HCT116 (cell line): ENCODE measurements at regions not wholly inside any gene's neighbourhood (a gene's known extent, or its start where the extent isn't known, plus 50 kb on each side); places are given as distances from the start of the nearest gene placed in this dataset.

Experiments
- ATAC-seq: fragments of 200-7000 bp; cut with Tn5 transposase; 2 replicates; pipeline ENCODE4 v1.9.1; 2020; ENCODE audit warnings: mild to moderate bottlenecking, moderate library complexity
- BruUV-seq: library from RNA; stranded (reverse); fragments of 400-500 nt; replicated peaks from 2 replicates; lab custom pipeline; 2021; lab: Mats Ljungman, UMichigan
- CTCF ChIA-PET: fragments of 300-600 bp; sonication (Branson Sonifier 250); formaldehyde crosslinking; loops from one replicate; lab custom pipeline; 2021; ENCODE audit warnings: antibody characterized with exemption; lab: Charles Lee
- POLR2A ChIA-PET: fragments of 300-600, 350-600 bp; sonication (Branson Sonifier 250); formaldehyde crosslinking; loops from one replicate; lab custom pipeline; 2021; ENCODE audit warnings: antibody characterized with exemption; lab: Charles Lee
- RAD21 ChIA-PET, 2 experiments: fragments of 300-600 bp; sonication (Branson Sonifier 250); formaldehyde crosslinking; loops; one replicate each; lab custom pipeline; 2023; ENCODE audit warnings: low total read pairs in 2 of 2; ENCODE audit not compliant: uncharacterized antibody in 2 of 2, unreplicated experiment in 2 of 2, low non-redundant PET in 1 of 2; lab: Charles Lee
- DNase-seq: peaks from one replicate; pipeline ENCODE4 v3.0.0-alpha.2; 2010; ENCODE audit warnings: low read depth, low spot score
- H2AFZ ChIP-seq: fragments of 200-600 bp; shearing (Covaris generic), sonication (generic); 2 replicates; pipeline ENCODE4 v1.6.1; 2017; ENCODE audit warnings: low read depth, mixed run types, mixed read lengths, antibody characterized with exemption, low read length; ENCODE audit not compliant: poor library complexity, severe bottlenecking
- H3K27ac ChIP-seq: 2 replicates; pipeline ENCODE4 v1.5.1; 2012; ENCODE audit warnings: low read depth, low read length
- H3K27me3 ChIP-seq: fragments of 200-600 bp; sonication (generic); 2 replicates; pipeline ENCODE4 v1.6.1; 2016; ENCODE audit warnings: mixed run types, low read length, mixed read lengths; ENCODE audit not compliant: insufficient read depth
- H3K36me3 ChIP-seq, 2 experiments: fragments of 200-500 bp in 1 of 2; fragments of 200-600 bp in 1 of 2; sonication (Bioruptor generic) in 1 of 2; sonication (generic) in 1 of 2; 2 replicates each; pipeline versions ENCODE4 v1.5.1 to v1.6.1; 2014 to 2016; ENCODE audit warnings: low read length in 2 of 2, inconsistent platforms in 1 of 2, mixed read lengths in 1 of 2, mixed run types in 1 of 2; ENCODE audit not compliant: insufficient read depth in 2 of 2, control insufficient read depth in 1 of 2
- H3K4me1 ChIP-seq, 2 experiments: fragments of 200-600 bp in 1 of 2; sonication (generic) in 1 of 2; 2 replicates each; pipeline versions ENCODE4 v1.5.1 to v1.6.1; 2012 to 2017; ENCODE audit warnings: low read length in 2 of 2, inconsistent platforms in 1 of 2, mild to moderate bottlenecking in 1 of 2, mixed read lengths in 1 of 2, mixed run types in 1 of 2, moderate library complexity in 1 of 2; ENCODE audit not compliant: insufficient read depth in 2 of 2, control insufficient read depth in 1 of 2
- H3K4me2 ChIP-seq: fragments of 200-600 bp; sonication (generic); 2 replicates; pipeline ENCODE4 v1.6.1; 2017; ENCODE audit warnings: mixed run types, low read length, mixed read lengths
- H3K4me3 ChIP-seq, 2 experiments: fragments of 200-600 bp in 1 of 2; sonication (generic) in 1 of 2; replicated peaks in 1 of 2; 2 replicates each; pipeline ENCODE4 v1.5.1; 2011 to 2016; ENCODE audit warnings: low read length in 2 of 2, control low read depth in 1 of 2, low read depth in 1 of 2, mild to moderate bottlenecking in 1 of 2, mixed read lengths in 1 of 2, mixed run types in 1 of 2
- H3K79me2 ChIP-seq: fragments of 200-600 bp; sonication (generic); 2 replicates; pipeline ENCODE4 v1.6.1; 2017; ENCODE audit warnings: mild to moderate bottlenecking, mixed run types, low read length, moderate library complexity, mixed read lengths; ENCODE audit not compliant: insufficient read depth
- H3K9ac ChIP-seq: fragments of 200-600 bp; sonication (generic); 2 replicates; pipeline ENCODE4 v1.6.1; 2016; ENCODE audit warnings: low read length, mixed read lengths
- H3K9me2 ChIP-seq: fragments of 200-600 bp; sonication (generic), shearing (Covaris generic); 2 replicates; pipeline ENCODE4 v1.6.1; 2017; ENCODE audit warnings: mixed run types, mild to moderate bottlenecking, moderate library complexity; ENCODE audit not compliant: insufficient read depth
- H3K9me3 ChIP-seq, 2 experiments: fragments of 200-500 bp in 1 of 2; fragments of 200-600 bp in 1 of 2; sonication (Bioruptor generic) in 1 of 2; sonication (generic) in 1 of 2; 2 replicates each; pipeline ENCODE4 v1.6.1; 2014 to 2017; ENCODE audit warnings: low read length in 2 of 2, mixed read lengths in 2 of 2, inconsistent platforms in 1 of 2, low read depth in 1 of 2, mild to moderate bottlenecking in 1 of 2, mixed run types in 1 of 2, moderate library complexity in 1 of 2; ENCODE audit not compliant: control insufficient read depth in 1 of 2, insufficient read depth in 1 of 2
- H4K20me1 ChIP-seq: fragments of 200-600 bp; sonication (generic), shearing (Covaris generic); 2 replicates; pipeline ENCODE4 v1.6.1; 2017; ENCODE audit warnings: mixed run types, mild to moderate bottlenecking, moderate library complexity; ENCODE audit not compliant: insufficient read depth
- CEBPB ChIP-seq: IDR thresholded peaks from 2 replicates; pipeline ENCODE4 v1.6.1; 2012; ENCODE audit warnings: low read depth
- ELF1 ChIP-seq: IDR thresholded peaks from 2 replicates; pipeline ENCODE4 v1.6.1; 2012; ENCODE audit warnings: low read depth, borderline replicate concordance
- EZH2 ChIP-seq: fragments of 200-600 bp; sonication (generic); IDR thresholded peaks from 2 replicates; pipeline ENCODE4 v1.6.1; 2017; ENCODE audit warnings: antibody characterized with exemption, mixed run types
- POLR2AphosphoS5 ChIP-seq: IDR thresholded peaks from 2 replicates; pipeline ENCODE4 v1.6.1; 2011; ENCODE audit warnings: mild to moderate bottlenecking, low read depth, low read length, moderate library complexity
- SIN3A ChIP-seq: IDR thresholded peaks from 2 replicates; pipeline ENCODE4 v1.6.1; 2012; ENCODE audit warnings: low read depth
- SP1 ChIP-seq: IDR thresholded peaks from 2 replicates; pipeline ENCODE4 v1.6.1; 2012; ENCODE audit warnings: low read depth
- TCF7L2 ChIP-seq: IDR thresholded peaks from 2 replicates; pipeline ENCODE4 v1.7.0; 2011; ENCODE audit warnings: borderline replicate concordance, inconsistent platforms; ENCODE audit not compliant: insufficient read depth, insufficient read length; ENCODE audit errors: extremely low read depth
- YY1 ChIP-seq: IDR thresholded peaks from 2 replicates; pipeline ENCODE4 v1.6.1; 2011; ENCODE audit warnings: low read length, low read depth, moderate library complexity, mild to moderate bottlenecking; ENCODE audit not compliant: insufficient replicate concordance; ENCODE audit errors: extremely low read depth
- ZFX ChIP-seq: fragments of 450-650 bp; IDR thresholded peaks from 2 replicates; pipeline ENCODE4 v1.6.1; 2017
- ZNF274 ChIP-seq: fragments of 200-500 bp; sonication (Bioruptor generic); IDR thresholded peaks from 2 replicates; pipeline ENCODE4 v1.6.1; 2014; ENCODE audit warnings: mild to moderate bottlenecking, low read depth, low read length, inconsistent platforms
- intact Hi-C: fragments of 100-400 bp; cut with micrococcal nuclease; formaldehyde crosslinking; loops from 2 replicates; pipeline ENCODE4 v1.10.0; 2022
- TF ChIP-seq, protein P1 (sequence below): IDR thresholded peaks from 2 replicates; pipeline ENCODE4 v1.6.1; 2012
- TF ChIP-seq, protein P2 (sequence below), 3 experiments: fragments of 200-600 bp in 1 of 3; sonication (generic) in 1 of 3; IDR thresholded peaks in 2 of 3; conservative IDR thresholded peaks in 1 of 3; 2 replicates each; pipeline ENCODE4 v1.5.1; 2012 to 2017; ENCODE audit warnings: low read depth in 2 of 3, low read length in 2 of 3, antibody characterized with exemption in 1 of 3, borderline replicate concordance in 1 of 3, control low read depth in 1 of 3, mild to moderate bottlenecking in 1 of 3, mixed read lengths in 1 of 3, mixed run types in 1 of 3, moderate library complexity in 1 of 3; ENCODE audit not compliant: insufficient read depth in 1 of 3

DNA sequence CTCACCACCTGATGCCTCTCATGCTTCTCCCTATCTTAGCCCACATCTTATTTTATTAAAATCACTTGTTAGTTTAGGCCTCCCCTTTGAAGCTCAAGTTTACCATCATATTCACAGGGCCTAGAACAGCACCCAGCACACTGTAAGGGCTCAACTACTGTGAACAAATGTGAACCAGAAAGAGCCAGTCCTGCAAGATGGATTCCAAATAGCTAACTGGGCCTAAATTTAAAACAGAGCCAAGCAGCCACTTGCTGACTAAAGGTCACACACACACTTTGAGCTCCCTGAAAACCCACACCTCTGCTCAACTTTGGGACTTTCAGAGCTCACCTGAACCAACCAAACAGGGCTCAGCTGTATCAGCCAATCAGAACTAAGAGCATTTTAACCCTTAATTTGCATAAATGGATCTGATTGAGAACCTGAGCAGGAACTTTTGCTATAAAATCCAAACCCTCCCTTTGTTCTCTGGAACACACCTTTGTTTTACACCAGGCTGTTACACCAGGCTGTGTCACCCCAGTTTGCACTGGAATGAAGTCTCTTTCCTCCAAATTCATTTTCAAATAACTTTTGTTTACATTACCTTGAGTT is 62.1 kb upstream of the EXOC1L start:
- no peak overlapping the region for H3K4me2 ChIP-seq
- BruUV-seq = no TSS peak
- no peaks in the 10 kb centered on the region for H4K20me1 ChIP-seq
- no peak for DNase-seq
- ChIA-PET RAD21 (no interaction called here), POLR2A (no interaction called here), CTCF (no interaction called here)
- no peak overlapping the region for H3K9ac ChIP-seq
- no peaks in the 10 kb centered on the region for H3K9me3 ChIP-seq
- H3K4me3 ChIP-seq = no peak overlapping the region
- peaks cover 0 to 15% of the 10 kb centered on the region in 2 experiments; a peak in 2 of 4 replicates for H3K4me1 ChIP-seq
- no peaks in the 10 kb centered on the region for H3K9me2 ChIP-seq
- H2AFZ ChIP-seq = peak overlapping the region; percentile 77
- no peak overlapping the region for H3K27ac ChIP-seq
- no peaks in the 10 kb centered on the region for H3K36me3 ChIP-seq
- H3K79me2 ChIP-seq = no peaks in the 10 kb centered on the region
- no peaks in the 10 kb centered on the region for H3K27me3 ChIP-seq
- ATAC-seq = no peak
- TF ChIP-seq ZNF274 (no peak), SIN3A (no peak), CEBPB (no peak), ELF1 (no peak), SP1 (no peak), ZFX (no peak; the same call in 1 of the 2 replicates), TCF7L2 (no peak), POLR2AphosphoS5 (no peak), YY1 (no peak), EZH2 (no peak)
- TF ChIP-seq, protein P1, sequence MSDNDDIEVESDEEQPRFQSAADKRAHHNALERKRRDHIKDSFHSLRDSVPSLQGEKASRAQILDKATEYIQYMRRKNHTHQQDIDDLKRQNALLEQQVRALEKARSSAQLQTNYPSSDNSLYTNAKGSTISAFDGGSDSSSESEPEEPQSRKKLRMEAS = no peak
- TF ChIP-seq, protein P2, sequence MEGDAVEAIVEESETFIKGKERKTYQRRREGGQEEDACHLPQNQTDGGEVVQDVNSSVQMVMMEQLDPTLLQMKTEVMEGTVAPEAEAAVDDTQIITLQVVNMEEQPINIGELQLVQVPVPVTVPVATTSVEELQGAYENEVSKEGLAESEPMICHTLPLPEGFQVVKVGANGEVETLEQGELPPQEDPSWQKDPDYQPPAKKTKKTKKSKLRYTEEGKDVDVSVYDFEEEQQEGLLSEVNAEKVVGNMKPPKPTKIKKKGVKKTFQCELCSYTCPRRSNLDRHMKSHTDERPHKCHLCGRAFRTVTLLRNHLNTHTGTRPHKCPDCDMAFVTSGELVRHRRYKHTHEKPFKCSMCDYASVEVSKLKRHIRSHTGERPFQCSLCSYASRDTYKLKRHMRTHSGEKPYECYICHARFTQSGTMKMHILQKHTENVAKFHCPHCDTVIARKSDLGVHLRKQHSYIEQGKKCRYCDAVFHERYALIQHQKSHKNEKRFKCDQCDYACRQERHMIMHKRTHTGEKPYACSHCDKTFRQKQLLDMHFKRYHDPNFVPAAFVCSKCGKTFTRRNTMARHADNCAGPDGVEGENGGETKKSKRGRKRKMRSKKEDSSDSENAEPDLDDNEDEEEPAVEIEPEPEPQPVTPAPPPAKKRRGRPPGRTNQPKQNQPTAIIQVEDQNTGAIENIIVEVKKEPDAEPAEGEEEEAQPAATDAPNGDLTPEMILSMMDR (IDR thresholded peaks at IDR 0.05 in 2 of 3, conservative IDR thresholded peaks at IDR 0.05 in 1 of 3; ENCODE audit: borderline replicate concordance in 1 of 3, insufficient read depth in 1 of 3, low read depth in 2 of 3, low read length in 2 of 3) = no peak
- intact Hi-C loops = no loop called here
